ENCODE measurements at regions not wholly inside any gene's neighbourhood (a gene's known extent, or its start where the extent isn't known, plus 50 kb on each side); places are given as distances from the start of the nearest gene placed in this dataset.
A peak's percentile ranks its signal among the peaks of the same experiment; 100 is the strongest.
"Not testable (repeated sequence)": the region's sequence is repeated elsewhere in the genome, so short reads cannot be mapped to it uniquely, and the experiment has no call there.

GRCh38 chr2:242071936-242072335, 202.4 kb downstream of the RTP5 start:
- not testable (repeated sequence) for DNase-seq (ENCODE audit: low spot score)

GRCh38 chr2:242075168-242075567, 205.6 kb downstream of the RTP5 start:
- DNase-seq (ENCODE audit: low spot score): no peak

- no peak for DNase-seq (ENCODE audit: low spot score)
Measured at GRCh38 chr2:242075696-242076095, 206.2 kb downstream of the RTP5 start.

- not testable (repeated sequence) for DNase-seq (ENCODE audit: low spot score)
Measured at GRCh38 chr2:242076184-242076583, 206.7 kb downstream of the RTP5 start.

GRCh38 chr2:242078426-242078825, 208.9 kb downstream of the RTP5 start:
- DNase-seq (ENCODE audit: low spot score): not testable (repeated sequence)

- DNase-seq (ENCODE audit: low spot score): not testable (repeated sequence)
Measured at GRCh38 chr2:242079792-242080191, 210.3 kb downstream of the RTP5 start.

- not testable (repeated sequence) for DNase-seq (ENCODE audit: low spot score)
Measured at GRCh38 chr2:242080575-242081214, 211.2 kb downstream of the RTP5 start.

GRCh38 chr2:242084034-242084433, 214.5 kb downstream of the RTP5 start:
- DNase-seq (ENCODE audit: low spot score): not testable (repeated sequence)

GRCh38 chr2:242085024-242085674, 215.6 kb downstream of the RTP5 start:
- not testable (repeated sequence) for DNase-seq (ENCODE audit: low spot score)

GRCh38 chr2:242085941-242086621, 216.6 kb downstream of the RTP5 start:
- DNase-seq (ENCODE audit: low spot score): no peak

- peak; percentile 24 for DNase-seq (ENCODE audit: low spot score)
Measured at GRCh38 chr2:242088044-242088443, 218.5 kb downstream of the RTP5 start.

GRCh38 chr2:242088471-242089212, 219.1 kb downstream of the RTP5 start:
- peak; percentile 88 for DNase-seq (ENCODE audit: low spot score)

- not testable (repeated sequence) for DNase-seq (ENCODE audit: low spot score)
Measured at GRCh38 chr2:242089213-242089549, 219.7 kb downstream of the RTP5 start.

- DNase-seq (ENCODE audit: low spot score): not testable (repeated sequence)
Measured at GRCh38 chr2:242097278-242097677, 227.7 kb downstream of the RTP5 start.

- no peak for DNase-seq (ENCODE audit: low spot score)
Measured at GRCh38 chr2:242098034-242098433, 228.5 kb downstream of the RTP5 start.

- DNase-seq (ENCODE audit: low spot score): no peak
Measured at GRCh38 chr2:242098445-242099128, 229.1 kb downstream of the RTP5 start.

- DNase-seq (ENCODE audit: low spot score): not testable (repeated sequence)
Measured at GRCh38 chr2:242103093-242103492, 233.6 kb downstream of the RTP5 start.

- DNase-seq (ENCODE audit: low spot score): not testable (repeated sequence)
Measured at GRCh38 chr2:242104202-242104956, 234.8 kb downstream of the RTP5 start.

- not testable (repeated sequence) for DNase-seq (ENCODE audit: low spot score)
Measured at GRCh38 chr2:242107065-242107464, 237.5 kb downstream of the RTP5 start.

GRCh38 chr2:242108797-242109500, 239.4 kb downstream of the RTP5 start:
- DNase-seq (ENCODE audit: low spot score): not testable (repeated sequence)
